Loucy (cell line): ENCODE measurements at regions not wholly inside any gene's neighbourhood (a gene's known extent, or its start where the extent isn't known, plus 50 kb on each side); places are given as distances from the start of the nearest gene placed in this dataset.

ENCODE experiments used
- CTCF ChIP-seq: fragments of 200-600 bp; sonication (generic); conservative IDR thresholded peaks from 2 replicates; pipeline ENCODE4 v1.5.1; 2014; ENCODE audit warnings: mild to moderate bottlenecking, antibody characterized with exemption, low read length
- EZH2phosphoT487 ChIP-seq: fragments of 200-600 bp; IDR thresholded peaks from 2 replicates; pipeline ENCODE4 v1.6.1; 2018; ENCODE audit warnings: antibody characterized with exemption, mild to moderate bottlenecking, moderate library complexity, borderline replicate concordance

- TF ChIP-seq CTCF (no peak), EZH2phosphoT487 (no peak)
These were observed 193.4 kb upstream of the PRDM1 start for GRCh38 chr6:105892577-105893262.
